GM19043 (cell line): ENCODE measurements at regions not wholly inside any gene's neighbourhood (a gene's known extent, or its start where the extent isn't known, plus 50 kb on each side); places are given as distances from the start of the nearest gene placed in this dataset.

Experiments used
- ATAC-seq: cut with Tn5 transposase; IDR thresholded peaks from one replicate; pipeline ENCODE4 v1.9.1; 2021; ENCODE audit warnings: low read depth; ENCODE audit not compliant: unreplicated experiment

GRCh38 chr5:30626557-30626956 is 566.9 kb upstream of the CDH6 start:
- ATAC-seq, result no peak

- ATAC-seq, result no peak
Observed at GRCh38 chr5:30620481-30621085, 572.9 kb upstream of the CDH6 start.

GRCh38 chr5:30608501-30608900 is 585.0 kb upstream of the CDH6 start:
- no peak for ATAC-seq

DNA sequence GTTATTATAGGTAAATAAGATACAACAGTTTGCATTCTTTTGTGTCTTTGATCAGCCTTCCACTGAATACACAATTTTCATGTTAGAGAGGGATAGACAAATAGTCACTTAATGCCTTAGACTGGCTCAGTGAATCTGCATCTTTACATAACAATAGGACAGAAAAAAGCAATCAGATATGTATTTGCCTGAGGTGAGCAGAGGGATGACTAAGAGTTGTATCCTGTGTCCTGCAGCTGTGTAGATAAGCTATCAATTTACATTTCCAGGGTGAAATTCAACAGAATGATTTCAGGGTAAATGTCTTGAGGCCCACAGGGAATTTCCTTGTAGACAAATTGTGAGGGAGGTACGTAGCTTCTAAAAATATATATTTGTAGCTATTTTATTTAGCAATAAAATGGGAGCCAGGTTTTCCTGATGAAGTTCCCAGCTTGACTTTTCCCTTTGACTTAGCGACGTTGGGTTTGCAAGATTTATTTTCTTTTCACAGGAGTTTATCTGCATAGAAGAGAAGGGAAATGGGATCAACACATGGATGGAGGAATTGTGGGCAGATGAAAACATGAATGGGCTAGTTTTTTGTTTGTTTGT is 586.1 kb upstream of the CDH6 start:
- ATAC-seq, result no peak

- ATAC-seq, result no peak
Observed at GRCh38 chr5:30605693-30606268, 587.7 kb upstream of the CDH6 start.

- no peak for ATAC-seq
Observed at GRCh38 chr5:30604648-30605262, 588.7 kb upstream of the CDH6 start.

DNA sequence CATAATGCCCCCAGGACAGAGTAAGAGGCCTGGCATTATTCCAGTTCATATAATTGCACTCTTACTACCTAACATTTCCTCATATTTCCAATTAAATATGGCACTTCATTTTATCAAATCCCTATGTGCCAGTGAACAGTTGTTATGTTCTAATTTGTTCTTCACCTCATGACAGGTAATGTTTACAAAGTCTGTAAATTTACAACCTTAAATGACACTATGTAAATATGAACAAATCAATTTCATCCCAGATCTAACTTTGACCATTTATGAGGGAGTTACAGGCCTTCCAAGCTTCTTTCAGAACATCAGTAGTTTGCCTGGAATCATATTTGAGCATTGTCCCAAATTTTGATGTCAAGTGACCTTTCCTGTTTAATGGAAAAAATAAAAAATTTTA is 592.6 kb upstream of the CDH6 start:
- no peak for ATAC-seq

- no peak for ATAC-seq
Observed at GRCh38 chr5:30596495-30597064, 596.9 kb upstream of the CDH6 start.

GRCh38 chr5:30594331-30594730 is 599.2 kb upstream of the CDH6 start:
- ATAC-seq, result no peak

- no peak for ATAC-seq
Observed at GRCh38 chr5:30592833-30593232, 600.7 kb upstream of the CDH6 start.

GRCh38 chr5:30581198-30581935 is 612.1 kb upstream of the CDH6 start:
- ATAC-seq, result no peak

DNA sequence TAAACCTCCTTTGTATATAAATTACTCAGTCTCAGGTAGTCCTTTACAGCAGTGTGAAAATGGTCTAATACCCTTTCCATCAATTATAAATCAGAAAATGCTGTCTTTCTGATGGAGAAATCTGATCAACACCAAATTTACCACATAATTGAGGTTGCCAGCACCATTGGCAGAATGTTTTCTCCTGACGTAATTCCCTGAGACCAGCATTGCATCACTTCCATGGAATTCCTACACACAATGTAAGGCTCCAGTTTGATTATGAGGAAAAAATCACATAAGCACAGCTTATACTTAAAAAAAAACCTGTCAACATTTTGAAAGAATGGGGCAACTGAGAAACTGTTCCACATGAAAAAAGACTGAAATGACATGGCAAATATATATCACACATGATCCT is 618.7 kb upstream of the CDH6 start:
- ATAC-seq, result no peak

DNA sequence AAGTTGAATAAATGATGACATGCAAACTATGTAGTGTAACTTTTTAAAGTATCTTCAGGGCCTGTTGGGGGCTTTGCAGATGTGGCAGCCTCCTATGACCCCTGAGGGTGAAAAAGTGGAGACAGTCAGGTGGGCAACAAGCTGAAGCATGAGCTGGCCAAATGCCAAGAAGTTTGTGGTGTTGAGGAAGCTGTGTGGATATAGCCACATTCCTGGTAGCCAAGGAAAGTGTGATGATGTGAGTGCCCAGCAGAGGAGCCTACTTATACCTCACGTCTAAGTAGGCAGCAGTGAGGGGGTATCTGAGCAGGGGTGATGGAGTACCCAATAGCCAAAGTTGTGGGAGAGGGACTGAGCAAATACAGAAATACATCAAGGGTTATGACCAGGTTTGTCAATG is 621.2 kb upstream of the CDH6 start:
- no peak for ATAC-seq

GRCh38 chr5:30561771-30562170 is 631.7 kb upstream of the CDH6 start:
- no peak for ATAC-seq

- ATAC-seq, result no peak
Observed at GRCh38 chr5:30551618-30552017, 641.9 kb upstream of the CDH6 start.

DNA sequence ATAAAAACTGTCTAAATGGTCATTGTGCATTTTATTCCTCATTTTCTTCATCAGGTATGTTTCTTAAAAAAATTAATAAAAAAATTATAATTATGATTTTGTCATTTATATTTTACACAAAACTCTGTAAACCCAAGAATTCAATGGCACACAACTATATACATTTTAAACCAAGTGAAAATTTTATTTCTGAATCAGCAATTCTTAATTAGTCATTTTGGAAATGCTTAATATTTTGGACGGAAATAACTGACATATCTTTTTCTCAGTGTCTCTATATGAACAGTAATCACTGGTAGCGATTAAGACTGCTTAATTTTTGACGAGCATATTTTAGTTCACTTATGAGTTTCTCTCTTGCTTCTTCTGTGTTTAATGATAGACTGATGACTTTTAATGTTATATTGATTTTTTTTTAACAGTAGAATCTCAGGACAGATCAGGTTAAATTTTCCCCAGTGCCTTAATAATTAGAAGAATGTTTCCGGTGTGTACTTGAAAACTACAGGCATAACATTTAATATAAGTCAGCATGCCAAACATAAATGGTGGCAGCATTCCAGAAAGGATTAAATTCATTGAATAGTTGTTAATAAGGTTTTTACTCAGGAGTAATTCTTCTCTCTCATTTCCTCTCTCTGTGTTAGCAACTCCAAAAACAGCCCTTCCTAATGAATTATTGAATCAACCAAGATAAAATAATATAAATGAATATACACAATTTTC is 644.7 kb upstream of the CDH6 start:
- ATAC-seq, result no peak

DNA sequence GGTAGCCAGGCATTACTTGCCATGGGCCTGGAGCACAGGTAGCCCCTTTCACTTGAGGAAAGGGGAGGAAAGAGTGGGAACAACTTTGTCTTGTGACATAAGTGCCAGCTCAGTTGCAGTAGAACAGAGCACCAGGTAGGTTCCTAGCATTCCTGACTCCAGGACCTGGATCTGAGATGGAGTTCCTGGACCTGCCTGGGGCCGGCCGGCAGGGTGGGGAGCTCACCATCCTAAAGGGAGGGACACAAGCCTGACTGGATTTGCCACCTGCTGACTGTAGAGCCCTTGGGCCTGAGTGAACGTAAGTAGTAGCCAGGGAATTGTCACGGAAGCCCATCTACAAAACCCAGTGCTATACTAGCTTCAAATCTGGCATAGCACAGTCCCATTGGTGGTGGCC is 653.3 kb upstream of the CDH6 start:
- no peak for ATAC-seq

- no peak for ATAC-seq
Observed at GRCh38 chr5:30539004-30539634, 654.4 kb upstream of the CDH6 start.

GRCh38 chr5:30525353-30525752 is 668.1 kb upstream of the CDH6 start:
- ATAC-seq, result no peak

- no peak for ATAC-seq
Observed at GRCh38 chr5:30524428-30524827, 669.1 kb upstream of the CDH6 start.
